ENCODE measurements at regions not wholly inside any gene's neighbourhood (a gene's known extent, or its start where the extent isn't known, plus 50 kb on each side); places are given as distances from the start of the nearest gene placed in this dataset.

- TF ChIP-seq POLR2AphosphoS5 (IDR thresholded peaks at IDR 0.05; ENCODE audit: borderline replicate concordance, low read depth, low read length) (no peak), EZH2 (IDR thresholded peaks at IDR 0.05) (no peak)
Observed at GRCh38 chr7:400901-401485, 111.0 kb downstream of the FOXL3 start.

Measured in SK-N-MC (cell line).